ENCODE measurements at regions not wholly inside any gene's neighbourhood (a gene's known extent, or its start where the extent isn't known, plus 50 kb on each side); places are given as distances from the start of the nearest gene placed in this dataset.

DNA sequence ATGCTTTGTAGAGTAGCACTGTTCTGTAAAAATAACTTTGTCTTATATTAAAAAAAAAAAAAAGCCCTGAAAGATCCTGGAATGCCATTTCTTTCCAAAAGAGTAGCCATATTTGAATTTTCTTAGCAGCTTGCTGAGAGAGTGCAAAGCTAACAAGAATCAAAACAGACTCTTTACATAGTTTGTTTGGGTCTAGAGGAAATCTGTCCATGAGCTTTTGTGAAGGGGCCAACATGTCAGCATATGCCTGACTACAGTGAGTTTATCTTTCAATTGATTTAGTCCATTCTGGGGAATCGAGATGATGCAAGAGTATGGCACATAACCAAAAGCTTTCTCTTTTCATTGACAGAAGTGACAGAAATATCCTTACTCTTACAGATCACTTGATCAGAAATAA is 777.7 kb upstream of the ACVR2A start:
- Histone ChIP-seq H3K9me2 (ENCODE audit: insufficient read depth) (no peaks in the 10 kb centered on the region), H2AFZ (ENCODE audit: low read depth, low read length, poor library complexity, severe bottlenecking) (no peak overlapping the region), H3K27ac (ENCODE audit: low read depth, low read length) (no peak overlapping the region), H3K9me3 (ENCODE audit: control insufficient read depth in 1 of 2, insufficient read depth in 1 of 2, low read depth in 1 of 2, low read length in 2 of 2) (no peaks in the 10 kb centered on the region), H3K4me3 (replicated peaks in 1 of 2; ENCODE audit: low read depth in 1 of 2, low read length in 2 of 2) (no peak overlapping the region), H3K4me2 (ENCODE audit: low read length) (no peak overlapping the region), H3K27me3 (ENCODE audit: insufficient read depth, low read length) (no peaks in the 10 kb centered on the region), H3K36me3 (ENCODE audit: control insufficient read depth in 1 of 2, insufficient read depth in 2 of 2, low read length in 2 of 2) (no peaks in the 10 kb centered on the region), H3K9ac (ENCODE audit: low read length) (no peak overlapping the region), H3K79me2 (ENCODE audit: insufficient read depth, low read length) (no peaks in the 10 kb centered on the region), H4K20me1 (ENCODE audit: insufficient read depth) (no peaks in the 10 kb centered on the region), H3K4me1 (ENCODE audit: control insufficient read depth in 1 of 2, insufficient read depth in 2 of 2, low read length in 2 of 2) (no peaks in the 10 kb centered on the region)
- ATAC-seq (no peak), DNase-seq (ENCODE audit: low read depth, low spot score) (no peak)
- intact Hi-C loops (cut with micrococcal nuclease) = no loop called here
- CTCF ChIA-PET = no interaction called here
- POLR2A ChIA-PET = no interaction called here
- no peak for TF ChIP-seq SIN3A (IDR thresholded peaks at IDR 0.05; ENCODE audit: low read depth)
- TF ChIP-seq CEBPB (IDR thresholded peaks at IDR 0.05; ENCODE audit: low read depth) = no peak
- TF ChIP-seq ELF1 (IDR thresholded peaks at IDR 0.05; ENCODE audit: borderline replicate concordance, low read depth) = no peak
- TF ChIP-seq EZH2 (IDR thresholded peaks at IDR 0.05) = no peak
- no peak for TF ChIP-seq POLR2AphosphoS5 (IDR thresholded peaks at IDR 0.05; ENCODE audit: low read depth, low read length)
- no peak for TF ChIP-seq RAD21 (IDR thresholded peaks at IDR 0.05; ENCODE audit: low read depth)
- TF ChIP-seq SP1 (IDR thresholded peaks at IDR 0.05; ENCODE audit: low read depth) = no peak
- TF ChIP-seq, protein P1, sequence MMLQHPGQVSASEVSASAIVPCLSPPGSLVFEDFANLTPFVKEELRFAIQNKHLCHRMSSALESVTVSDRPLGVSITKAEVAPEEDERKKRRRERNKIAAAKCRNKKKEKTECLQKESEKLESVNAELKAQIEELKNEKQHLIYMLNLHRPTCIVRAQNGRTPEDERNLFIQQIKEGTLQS (IDR thresholded peaks at IDR 0.05) = no peak
- no peak for TF ChIP-seq TCF7L2 (IDR thresholded peaks at IDR 0.05; ENCODE audit: borderline replicate concordance, extremely low read depth, insufficient read depth, insufficient read length)
- no peak for TF ChIP-seq CBX3 (IDR thresholded peaks at IDR 0.05; ENCODE audit: low read depth)
- no peak for TF ChIP-seq POLR2A (IDR thresholded peaks at IDR 0.05; ENCODE audit: borderline replicate concordance, extremely low read depth, insufficient read depth, insufficient read length)
- no peak for TF ChIP-seq ZNF274 (IDR thresholded peaks at IDR 0.05; ENCODE audit: low read depth, low read length)
- no peak for TF ChIP-seq EZH2phosphoT487 (IDR thresholded peaks at IDR 0.05; ENCODE audit: borderline replicate concordance)
- no peak for TF ChIP-seq FOSL1 (IDR thresholded peaks at IDR 0.05; ENCODE audit: low read depth)
- no peak for TF ChIP-seq SRF (IDR thresholded peaks at IDR 0.05; ENCODE audit: low read depth)
- TF ChIP-seq, protein P2, sequence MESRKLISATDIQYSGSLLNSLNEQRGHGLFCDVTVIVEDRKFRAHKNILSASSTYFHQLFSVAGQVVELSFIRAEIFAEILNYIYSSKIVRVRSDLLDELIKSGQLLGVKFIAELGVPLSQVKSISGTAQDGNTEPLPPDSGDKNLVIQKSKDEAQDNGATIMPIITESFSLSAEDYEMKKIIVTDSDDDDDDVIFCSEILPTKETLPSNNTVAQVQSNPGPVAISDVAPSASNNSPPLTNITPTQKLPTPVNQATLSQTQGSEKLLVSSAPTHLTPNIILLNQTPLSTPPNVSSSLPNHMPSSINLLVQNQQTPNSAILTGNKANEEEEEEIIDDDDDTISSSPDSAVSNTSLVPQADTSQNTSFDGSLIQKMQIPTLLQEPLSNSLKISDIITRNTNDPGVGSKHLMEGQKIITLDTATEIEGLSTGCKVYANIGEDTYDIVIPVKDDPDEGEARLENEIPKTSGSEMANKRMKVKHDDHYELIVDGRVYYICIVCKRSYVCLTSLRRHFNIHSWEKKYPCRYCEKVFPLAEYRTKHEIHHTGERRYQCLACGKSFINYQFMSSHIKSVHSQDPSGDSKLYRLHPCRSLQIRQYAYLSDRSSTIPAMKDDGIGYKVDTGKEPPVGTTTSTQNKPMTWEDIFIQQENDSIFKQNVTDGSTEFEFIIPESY (IDR thresholded peaks at IDR 0.05; ENCODE audit: extremely low read depth, insufficient replicate concordance, low read length) = no peak
- no peak for TF ChIP-seq EGR1 (IDR thresholded peaks at IDR 0.05; ENCODE audit: low read depth)
- no peak for TF ChIP-seq CTCF (IDR thresholded peaks at IDR 0.05 in 2 of 3, conservative IDR thresholded peaks at IDR 0.05 in 1 of 3; ENCODE audit: borderline replicate concordance in 1 of 3, insufficient read depth in 1 of 3, low read depth in 2 of 3, low read length in 2 of 3)
- TF ChIP-seq YY1 (IDR thresholded peaks at IDR 0.05; ENCODE audit: extremely low read depth, insufficient replicate concordance, low read depth, low read length) = no peak
- no peak for TF ChIP-seq JUND (IDR thresholded peaks at IDR 0.05)
- RAD21 ChIA-PET (ENCODE audit: low non-redundant PET in 1 of 2, low total read pairs in 2 of 2, uncharacterized antibody in 2 of 2, unreplicated experiment in 2 of 2) = no interaction called here
- no TSS peak for BruUV-seq (replicated peaks)
